OCI-LY7 (cell line): ENCODE measurements at regions not wholly inside any gene's neighbourhood (a gene's known extent, or its start where the extent isn't known, plus 50 kb on each side); places are given as distances from the start of the nearest gene placed in this dataset.

Experiments used
- BruUV-seq: library from RNA; stranded (reverse); fragments of 400-500 nt; replicated peaks from 2 replicates; lab custom pipeline; 2021; lab: Mats Ljungman, UMichigan
- CTCF ChIA-PET: fragments of 300-600 bp; sonication (Branson Sonifier 250); formaldehyde crosslinking; loops from one replicate; lab custom pipeline; 2022; ENCODE audit warnings: antibody characterized with exemption; ENCODE audit not compliant: unreplicated experiment; lab: Charles Lee
- POLR2A ChIA-PET: fragments of 300-600 bp; sonication (Branson Sonifier 250); formaldehyde crosslinking; loops from one replicate; lab custom pipeline; 2022; ENCODE audit warnings: antibody characterized with exemption; lab: Charles Lee
- DNase-seq: peaks from one replicate; pipeline ENCODE4 v3.0.0-alpha.2; 2015; ENCODE audit warnings: low spot score
- H2AFZ ChIP-seq: fragments of 200-600 bp; sonication (generic), shearing (Covaris generic); 2 replicates; pipeline ENCODE4 v1.6.1; 2014; ENCODE audit warnings: mild to moderate bottlenecking, antibody characterized with exemption, low read length, moderate library complexity
- H3K27ac ChIP-seq: fragments of 200-600 bp; sonication (generic); 2 replicates; pipeline ENCODE4 v1.5.1; 2014; ENCODE audit warnings: mixed run types, low read depth, mild to moderate bottlenecking, moderate library complexity, low read length, inconsistent platforms; ENCODE audit not compliant: poor library complexity, severe bottlenecking
- H3K36me3 ChIP-seq: fragments of 200-600 bp; sonication (generic); 2 replicates; pipeline ENCODE4 v1.6.1; 2014; ENCODE audit warnings: mild to moderate bottlenecking, antibody characterized with exemption, low read length, moderate library complexity, mixed read lengths; ENCODE audit not compliant: insufficient read depth
- H3K4me1 ChIP-seq: fragments of 200-600 bp; sonication (generic); 2 replicates; pipeline ENCODE4 v1.5.1; 2014; ENCODE audit warnings: mild to moderate bottlenecking, low read length; ENCODE audit not compliant: insufficient read depth, poor library complexity, severe bottlenecking
- H3K4me2 ChIP-seq: fragments of 200-600 bp; sonication (generic); 2 replicates; pipeline ENCODE4 v1.6.1; 2014; ENCODE audit warnings: mild to moderate bottlenecking, low read length
- H3K4me3 ChIP-seq: fragments of 200-600 bp; sonication (generic); 2 replicates; pipeline ENCODE4 v1.5.1; 2014; ENCODE audit warnings: mild to moderate bottlenecking, low read depth, low read length; ENCODE audit not compliant: poor library complexity, severe bottlenecking
- H3K79me2 ChIP-seq: fragments of 200-600 bp; sonication (generic); 2 replicates; pipeline ENCODE4 v1.6.1; 2016; ENCODE audit warnings: low read depth, mild to moderate bottlenecking, low read length, moderate library complexity, mixed read lengths; ENCODE audit not compliant: insufficient read depth
- H3K9me2 ChIP-seq: fragments of 200-600 bp; sonication (generic); 2 replicates; pipeline ENCODE4 v1.6.1; 2016; ENCODE audit warnings: mild to moderate bottlenecking, low read length, mixed read lengths; ENCODE audit not compliant: insufficient read depth
- H3K9me3 ChIP-seq: fragments of 200-600 bp; sonication (generic); 2 replicates; pipeline ENCODE4 v1.6.1; 2014; ENCODE audit warnings: mild to moderate bottlenecking, mixed run types, low read length, mixed read lengths
- H4K20me1 ChIP-seq: fragments of 200-600 bp; sonication (generic); 2 replicates; pipeline ENCODE4 v1.6.1; 2014; ENCODE audit warnings: mild to moderate bottlenecking, antibody characterized with exemption, low read length, moderate library complexity, mixed read lengths; ENCODE audit not compliant: insufficient read depth
- EZH2phosphoT487 ChIP-seq: fragments of 200-600 bp; sonication (generic); IDR thresholded peaks from 2 replicates; pipeline ENCODE4 v1.6.1; 2018; ENCODE audit warnings: low read depth, borderline replicate concordance, mild to moderate bottlenecking, mixed run types, antibody characterized with exemption, low read length, moderate library complexity, mixed read lengths
- intact Hi-C: fragments of 100-400 bp; cut with micrococcal nuclease; formaldehyde crosslinking; loops from one replicate; pipeline ENCODE4 v1.10.0; 2022; ENCODE audit not compliant: unreplicated experiment
- TF ChIP-seq, protein P1 (sequence below): fragments of 200-600 bp; sonication (generic); conservative IDR thresholded peaks from 2 replicates; pipeline ENCODE4 v1.5.1; 2014; ENCODE audit warnings: mild to moderate bottlenecking, antibody characterized with exemption, low read length, moderate library complexity, mixed read lengths

DNA sequence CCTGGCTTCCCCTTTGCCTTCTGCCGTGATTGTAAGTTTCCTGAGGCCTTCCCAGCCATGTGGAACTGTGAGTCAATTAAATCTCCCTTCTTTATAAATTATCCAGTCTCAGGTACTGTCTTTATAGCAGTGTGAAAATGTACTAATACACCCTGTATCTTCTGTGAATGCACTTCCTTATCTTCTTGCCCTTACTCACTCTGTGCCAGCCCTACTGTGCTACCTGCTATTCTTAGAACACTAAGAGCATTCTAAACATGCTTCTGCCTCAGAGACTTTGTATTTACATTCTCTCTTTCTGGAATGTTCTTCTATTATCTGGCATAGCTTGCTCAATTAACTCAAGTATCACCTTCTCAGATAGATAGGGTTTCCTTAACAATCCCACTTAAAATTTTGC lies 164.4 kb upstream of the EDIL3 start:
- no peaks in the 10 kb centered on the region for H3K9me2 ChIP-seq
- ChIA-PET POLR2A (no interaction called here), CTCF (no interaction called here)
- H4K20me1 ChIP-seq: no peaks in the 10 kb centered on the region
- H3K36me3 ChIP-seq: no peaks in the 10 kb centered on the region
- H3K4me1 ChIP-seq: no peaks in the 10 kb centered on the region
- H3K9me3 ChIP-seq: no peaks in the 10 kb centered on the region
- no peak overlapping the region for H2AFZ ChIP-seq
- intact Hi-C loops: no loop called here
- no peak for TF ChIP-seq EZH2phosphoT487
- TF ChIP-seq, protein P1, sequence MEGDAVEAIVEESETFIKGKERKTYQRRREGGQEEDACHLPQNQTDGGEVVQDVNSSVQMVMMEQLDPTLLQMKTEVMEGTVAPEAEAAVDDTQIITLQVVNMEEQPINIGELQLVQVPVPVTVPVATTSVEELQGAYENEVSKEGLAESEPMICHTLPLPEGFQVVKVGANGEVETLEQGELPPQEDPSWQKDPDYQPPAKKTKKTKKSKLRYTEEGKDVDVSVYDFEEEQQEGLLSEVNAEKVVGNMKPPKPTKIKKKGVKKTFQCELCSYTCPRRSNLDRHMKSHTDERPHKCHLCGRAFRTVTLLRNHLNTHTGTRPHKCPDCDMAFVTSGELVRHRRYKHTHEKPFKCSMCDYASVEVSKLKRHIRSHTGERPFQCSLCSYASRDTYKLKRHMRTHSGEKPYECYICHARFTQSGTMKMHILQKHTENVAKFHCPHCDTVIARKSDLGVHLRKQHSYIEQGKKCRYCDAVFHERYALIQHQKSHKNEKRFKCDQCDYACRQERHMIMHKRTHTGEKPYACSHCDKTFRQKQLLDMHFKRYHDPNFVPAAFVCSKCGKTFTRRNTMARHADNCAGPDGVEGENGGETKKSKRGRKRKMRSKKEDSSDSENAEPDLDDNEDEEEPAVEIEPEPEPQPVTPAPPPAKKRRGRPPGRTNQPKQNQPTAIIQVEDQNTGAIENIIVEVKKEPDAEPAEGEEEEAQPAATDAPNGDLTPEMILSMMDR: no peak
- no peak for DNase-seq
- no peaks in the 10 kb centered on the region for H3K79me2 ChIP-seq
- H3K4me3 ChIP-seq: no peak overlapping the region
- no peak overlapping the region for H3K4me2 ChIP-seq
- H3K27ac ChIP-seq: no peak overlapping the region
- no TSS peak for BruUV-seq

DNA sequence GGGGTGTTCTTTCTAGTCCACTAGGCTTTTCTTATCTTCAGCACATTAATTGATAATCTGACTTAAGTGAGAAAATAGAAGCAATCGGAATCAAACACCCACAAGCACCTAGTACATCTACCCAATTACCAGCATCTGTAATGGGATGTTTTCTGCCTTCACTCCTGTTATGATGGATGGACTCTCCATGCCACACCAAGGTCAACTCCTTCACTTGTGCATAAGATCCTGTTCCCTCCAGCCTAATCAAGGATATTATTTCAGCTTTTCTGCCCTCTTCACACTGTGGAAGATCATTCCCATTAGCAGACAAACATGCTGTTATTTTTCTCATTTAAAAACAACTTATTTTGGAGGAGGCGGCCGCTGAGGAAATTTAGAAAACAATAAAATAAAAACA lies 162.0 kb upstream of the EDIL3 start:
- ChIA-PET POLR2A (interaction anchor here (0.7 kb wide), 1 partner anchor 21 kb away, joined by 3 read pairs; no protein-coding TSS in a partner anchor), CTCF (no interaction called here)
- Histone ChIP-seq H3K4me3 (no peak overlapping the region), H2AFZ (no peak overlapping the region), H3K79me2 (no peaks in the 10 kb centered on the region), H3K4me1 (no peaks in the 10 kb centered on the region), H3K4me2 (no peak overlapping the region), H4K20me1 (no peaks in the 10 kb centered on the region), H3K36me3 (no peaks in the 10 kb centered on the region), H3K9me3 (no peaks in the 10 kb centered on the region), H3K9me2 (no peaks in the 10 kb centered on the region), H3K27ac (no peak overlapping the region)
- BruUV-seq: no TSS peak
- no peak for DNase-seq
- TF ChIP-seq, protein P1: no peak
- no peak for TF ChIP-seq EZH2phosphoT487
- intact Hi-C loops: no loop called here

DNA sequence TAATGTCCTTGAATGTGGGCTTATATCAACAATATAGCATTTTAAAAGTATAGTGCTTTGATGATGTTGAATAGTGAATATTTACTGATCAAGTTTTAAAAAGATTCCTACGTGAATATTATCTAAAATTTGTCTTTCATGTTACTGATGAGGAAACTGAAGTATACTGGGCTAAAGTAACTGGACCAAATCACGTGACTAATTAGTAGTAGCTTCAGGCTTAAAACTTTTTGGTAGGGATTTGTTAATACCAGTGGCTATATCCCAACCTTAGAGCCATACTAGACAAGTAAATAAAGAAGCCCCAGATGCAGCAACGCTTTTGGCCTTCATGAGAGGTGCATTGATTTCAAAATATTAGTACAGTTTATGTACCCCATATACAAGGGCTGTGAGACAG lies 152.1 kb upstream of the EDIL3 start:
- no peaks in the 10 kb centered on the region for H3K9me2 ChIP-seq
- no peak overlapping the region for H3K4me2 ChIP-seq
- no peak overlapping the region for H3K27ac ChIP-seq
- H3K9me3 ChIP-seq: no peaks in the 10 kb centered on the region
- H3K79me2 ChIP-seq: no peaks in the 10 kb centered on the region
- H4K20me1 ChIP-seq: no peaks in the 10 kb centered on the region
- H2AFZ ChIP-seq: no peak overlapping the region
- CTCF ChIA-PET: no interaction called here
- DNase-seq: no peak
- intact Hi-C loops: no loop called here
- no peaks in the 10 kb centered on the region for H3K4me1 ChIP-seq
- TF ChIP-seq, protein P1: no peak
- TF ChIP-seq EZH2phosphoT487: no peak
- POLR2A ChIA-PET: no interaction called here
- H3K36me3 ChIP-seq: no peaks in the 10 kb centered on the region
- H3K4me3 ChIP-seq: no peak overlapping the region
- BruUV-seq: no TSS peak
